ENCODE measurements at regions not wholly inside any gene's neighbourhood (a gene's known extent, or its start where the extent isn't known, plus 50 kb on each side); places are given as distances from the start of the nearest gene placed in this dataset.

GRCh38 chr9:129242191-129242941 lies 64.3 kb upstream of the IER5L start:
- Histone ChIP-seq H3K36me3 (ENCODE audit: control insufficient read depth, insufficient read depth, low read length) (no peaks in the 10 kb centered on the region), H3K27me3 (ENCODE audit: control insufficient read depth, insufficient read depth, low read length) (no peaks in the 10 kb centered on the region)
- FAIRE-seq: no peak

GRCh38 chr9:129241725-129242124 lies 63.7 kb upstream of the IER5L start:
- Histone ChIP-seq H3K36me3 (ENCODE audit: control insufficient read depth, insufficient read depth, low read length) (no peaks in the 10 kb centered on the region), H3K4me3 (ENCODE audit: low read depth, low read length) (no peak overlapping the region), H3K27me3 (ENCODE audit: control insufficient read depth, insufficient read depth, low read length) (no peaks in the 10 kb centered on the region)
- no peak for TF ChIP-seq CTCF (IDR thresholded peaks at IDR 0.05; ENCODE audit: insufficient read depth, low read length, severe bottlenecking)
- DNase-seq (ENCODE audit: low read depth) (no peak), FAIRE-seq (no peak)

More at GRCh38 chr9:129242191-129242941, 64.3 kb upstream of the IER5L start:
- DNase-seq (ENCODE audit: low read depth): no peak
- TF ChIP-seq CTCF (IDR thresholded peaks at IDR 0.05; ENCODE audit: insufficient read depth, low read length, severe bottlenecking): no peak
- no peak overlapping the region for H3K4me3 ChIP-seq (ENCODE audit: low read depth, low read length)

GRCh38 chr9:129240581-129241211 lies 62.6 kb upstream of the IER5L start:
- Histone ChIP-seq H3K27me3 (ENCODE audit: control insufficient read depth, insufficient read depth, low read length) (no peaks in the 10 kb centered on the region), H3K4me3 (ENCODE audit: low read depth, low read length) (no peak overlapping the region), H3K36me3 (ENCODE audit: control insufficient read depth, insufficient read depth, low read length) (no peaks in the 10 kb centered on the region)
- no peak for TF ChIP-seq CTCF (IDR thresholded peaks at IDR 0.05; ENCODE audit: insufficient read depth, low read length, severe bottlenecking)
- DNase-seq (ENCODE audit: low read depth): no peak
- no peak for FAIRE-seq

GRCh38 chr9:129239946-129240490 lies 62.0 kb upstream of the IER5L start:
- Histone ChIP-seq H3K27me3 (ENCODE audit: control insufficient read depth, insufficient read depth, low read length) (no peaks in the 10 kb centered on the region), H3K4me3 (ENCODE audit: low read depth, low read length) (no peak overlapping the region), H3K36me3 (ENCODE audit: control insufficient read depth, insufficient read depth, low read length) (no peaks in the 10 kb centered on the region)
- FAIRE-seq: no peak
- DNase-seq (ENCODE audit: low read depth): no peak
- no peak for TF ChIP-seq CTCF (IDR thresholded peaks at IDR 0.05; ENCODE audit: insufficient read depth, low read length, severe bottlenecking)

GRCh38 chr9:129237803-129238202 lies 59.7 kb upstream of the IER5L start:
- TF ChIP-seq CTCF (IDR thresholded peaks at IDR 0.05; ENCODE audit: insufficient read depth, low read length, severe bottlenecking): no peak
- H3K4me3 ChIP-seq (ENCODE audit: low read depth, low read length): no peak overlapping the region
- no peaks in the 10 kb centered on the region for H3K27me3 ChIP-seq (ENCODE audit: control insufficient read depth, insufficient read depth, low read length)
- DNase-seq (ENCODE audit: low read depth): no peak
- no peaks in the 10 kb centered on the region for H3K36me3 ChIP-seq (ENCODE audit: control insufficient read depth, insufficient read depth, low read length)
- peak; percentile 88 for FAIRE-seq
